HepG2 (cell line): ENCODE measurements at regions not wholly inside any gene's neighbourhood (a gene's known extent, or its start where the extent isn't known, plus 50 kb on each side); places are given as distances from the start of the nearest gene placed in this dataset.

Source experiments
- ATM ChIP-seq: fragments of 450-650 bp; IDR thresholded peaks from 2 replicates; pipeline ENCODE4 v1.7.1; 2017; ENCODE audit warnings: mild to moderate bottlenecking, borderline replicate concordance
- GATAD2A ChIP-seq: IDR thresholded peaks from 2 replicates; pipeline ENCODE4 v1.6.1; 2016
- HIVEP1 ChIP-seq: sonication (generic); formaldehyde crosslinking; IDR thresholded peaks from 2 replicates; pipeline ENCODE4 v1.4.0; 2020; ENCODE audit warnings: mild to moderate bottlenecking, missing genetic modification reagents
- HNF4A ChIP-seq: sonication (generic); formaldehyde crosslinking; IDR thresholded peaks from 2 replicates; pipeline ENCODE4 v1.4.0; 2020; ENCODE audit warnings: missing genetic modification reagents
- HNRNPLL ChIP-seq: fragments of 200-400 bp; formaldehyde crosslinking; IDR thresholded peaks from 2 replicates; pipeline ENCODE4 v1.6.1; 2017; ENCODE audit warnings: mild to moderate bottlenecking, low read depth, low read length; ENCODE audit not compliant: poor library complexity, severe bottlenecking
- MEIS1 ChIP-seq: sonication (generic); formaldehyde crosslinking; IDR thresholded peaks from 2 replicates; pipeline ENCODE4 v1.9.0; 2021; ENCODE audit warnings: mild to moderate bottlenecking, missing genetic modification reagents, moderate library complexity, borderline replicate concordance
- SNRNP70 ChIP-seq: fragments of 200-400 bp; formaldehyde crosslinking; IDR thresholded peaks from 2 replicates; pipeline ENCODE4 v1.6.1; 2017; ENCODE audit warnings: mild to moderate bottlenecking, low read depth, low read length, moderate library complexity
- SOX13 ChIP-seq, 3 experiments: fragments of 450-650 bp in 1 of 3; sonication (generic) in 1 of 3; formaldehyde crosslinking in 1 of 3; IDR thresholded peaks in 2 of 3; conservative IDR thresholded peaks in 1 of 3; 2 replicates each; pipeline versions ENCODE4 v1.5.0 to v1.6.1; 2016 to 2020; ENCODE audit warnings: antibody characterized with exemption in 1 of 3, mild to moderate bottlenecking in 1 of 3, missing compliant biosample characterization in 1 of 3, missing genetic modification reagents in 1 of 3, moderate library complexity in 1 of 3
- SOX6 ChIP-seq, 2 experiments: fragments of 450-650 bp in 1 of 2; sonication (generic) in 1 of 2; formaldehyde crosslinking in 1 of 2; IDR thresholded peaks; 2 replicates each; pipeline versions ENCODE4 v1.4.0 to v1.6.1; 2017 to 2020; ENCODE audit warnings: antibody characterized with exemption in 1 of 2, mild to moderate bottlenecking in 1 of 2, missing genetic modification reagents in 1 of 2
- SP140L ChIP-seq: sonication (generic); formaldehyde crosslinking; IDR thresholded peaks from 2 replicates; pipeline ENCODE4 v1.4.0; 2020; ENCODE audit warnings: missing genetic modification reagents, borderline replicate concordance
- SYNCRIP ChIP-seq: fragments of 200-400 bp; formaldehyde crosslinking; IDR thresholded peaks from 2 replicates; pipeline ENCODE4 v1.6.1; 2018; ENCODE audit warnings: mild to moderate bottlenecking, low read depth, low read length; ENCODE audit not compliant: insufficient read depth
- TFAP4 ChIP-seq: sonication (generic); IDR thresholded peaks from 2 replicates; pipeline ENCODE4 v1.6.1; 2016; ENCODE audit warnings: low read depth, borderline replicate concordance
- ZBTB34 ChIP-seq: sonication (generic); formaldehyde crosslinking; IDR thresholded peaks from 2 replicates; pipeline ENCODE4 v1.8.0; 2022; ENCODE audit warnings: mild to moderate bottlenecking, missing genetic modification reagents
- ZEB1 ChIP-seq: IDR thresholded peaks from 2 replicates; pipeline ENCODE4 v1.6.1; 2012; ENCODE audit warnings: mild to moderate bottlenecking, low read depth, inconsistent platforms; ENCODE audit not compliant: insufficient replicate concordance
- ZFP41 ChIP-seq: sonication (generic); formaldehyde crosslinking; IDR thresholded peaks from 2 replicates; pipeline ENCODE4 v1.4.0; 2020; ENCODE audit warnings: mild to moderate bottlenecking, missing genetic modification reagents, borderline replicate concordance
- ZFP91 ChIP-seq: sonication (generic); formaldehyde crosslinking; IDR thresholded peaks from 2 replicates; pipeline ENCODE4 v1.9.0; 2022; ENCODE audit warnings: missing genetic modification reagents, mild to moderate bottlenecking, borderline replicate concordance
- ZFYVE20 ChIP-seq: sonication (generic); formaldehyde crosslinking; IDR thresholded peaks from 2 replicates; pipeline ENCODE4 v1.8.0; 2023; ENCODE audit warnings: low read depth, mild to moderate bottlenecking, moderate library complexity, missing genetic modification reagents, borderline replicate concordance
- ZMAT3 ChIP-seq: sonication (generic); formaldehyde crosslinking; conservative IDR thresholded peaks from 2 replicates; pipeline ENCODE4 v1.7.0; 2021; ENCODE audit warnings: missing genetic modification reagents
- ZNF343 ChIP-seq: sonication (generic); formaldehyde crosslinking; IDR thresholded peaks from 2 replicates; pipeline ENCODE4 v1.4.0; 2020; ENCODE audit warnings: mild to moderate bottlenecking, missing genetic modification reagents
- ZNF724P ChIP-seq: sonication (generic); formaldehyde crosslinking; IDR thresholded peaks from 2 replicates; pipeline ENCODE4 v1.8.0; 2022; ENCODE audit warnings: missing genetic modification reagents, borderline replicate concordance
- ZZZ3 ChIP-seq: sonication (generic); formaldehyde crosslinking; IDR thresholded peaks from 2 replicates; pipeline ENCODE4 v1.4.0; 2020; ENCODE audit warnings: missing genetic modification reagents, mild to moderate bottlenecking, borderline replicate concordance

DNA sequence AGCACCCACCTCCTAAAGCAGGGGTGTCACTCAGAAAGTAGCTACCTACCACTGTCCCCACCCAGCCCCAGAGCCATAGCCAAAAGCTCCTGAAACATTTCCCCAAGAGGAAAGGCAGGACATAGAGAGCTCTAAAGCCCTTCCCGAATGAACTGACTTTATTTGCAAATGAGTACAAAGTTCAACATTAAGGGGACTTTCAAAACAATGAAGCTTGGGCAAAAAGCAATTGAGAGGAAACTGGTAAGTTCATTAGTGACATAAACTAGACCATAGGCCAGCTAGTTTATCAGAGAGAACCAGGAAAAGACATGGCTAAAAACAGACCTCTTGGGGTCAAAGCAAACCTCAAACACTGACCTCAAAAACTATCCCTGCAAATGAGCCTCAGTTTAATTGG is 72.7 kb downstream of the IGLL5 start (continued):
- TF ChIP-seq TFAP4 (no peak), HNRNPLL (no peak), ZEB1 (no peak), ZFP41 (no peak), ZMAT3 (CRISPR knock-in tag) (no peak), SOX6 (IDR thresholded peaks at IDR 0.05) (no peak), SOX6 (CRISPR knock-in tag; IDR thresholded peaks at IDR 0.05) (0 out of 2 replicates have a peak, but pooled peaks have one; percentile 14), HNF4A (peak; percentile 65), SP140L (CRISPR knock-in tag) (no peak), ZFYVE20 (CRISPR knock-in tag) (no peak), HIVEP1 (CRISPR knock-in tag) (no peak), ATM (no peak), GATAD2A (CRISPR knock-in tag) (peak; percentile 42; the same call in 1 of the 2 replicates), SYNCRIP (no peak), ZNF724P (CRISPR knock-in tag) (no peak), ZNF343 (CRISPR knock-in tag) (no peak), MEIS1 (CRISPR knock-in tag) (no peak), ZBTB34 (CRISPR knock-in tag) (no peak), ZFP91 (CRISPR knock-in tag) (no peak), SOX13 (IDR thresholded peaks at IDR 0.05) (no peak), SOX13 (CRISPR knock-in tag; conservative IDR thresholded peaks at IDR 0.05 in 1 of 2, IDR thresholded peaks at IDR 0.05 in 1 of 2) (peak in 1 of 2 experiments; percentile 40; a peak in 1 of 4 replicates), SNRNP70 (no peak), ZZZ3 (CRISPR knock-in tag) (no peak)
